ENCODE measurements at regions not wholly inside any gene's neighbourhood (a gene's known extent, or its start where the extent isn't known, plus 50 kb on each side); places are given as distances from the start of the nearest gene placed in this dataset.

- POLR2A ChIA-PET (ENCODE audit: low non-redundant PET), result no interaction called here
- no peaks in the 10 kb centered on the region for H3K36me3 ChIP-seq (ENCODE audit: insufficient read depth, low read length, poor library complexity, severe bottlenecking)
- no peaks in the 10 kb centered on the region for H3K9me3 ChIP-seq (ENCODE audit: low read depth, low read length, poor library complexity, severe bottlenecking)
- CTCF ChIA-PET, result no interaction called here
- intact Hi-C loops (cut with micrococcal nuclease; ENCODE audit: unreplicated experiment), result no loop called here
- no peaks in the 10 kb centered on the region for H3K4me1 ChIP-seq (ENCODE audit: insufficient read depth, low read length, poor library complexity, severe bottlenecking)
- H3K27ac ChIP-seq (ENCODE audit: low read depth, low read length, poor library complexity, severe bottlenecking), result no peak overlapping the region
- H3K4me3 ChIP-seq (ENCODE audit: low read depth, low read length, poor library complexity, severe bottlenecking), result no peak overlapping the region
- no peak for TF ChIP-seq CTCF (conservative IDR thresholded peaks at IDR 0.05; ENCODE audit: low read depth, low read length)
- TF ChIP-seq EZH2 (IDR thresholded peaks at IDR 0.05; ENCODE audit: borderline replicate concordance, low read depth, low read length, poor library complexity, severe bottlenecking), result no peak
- BruUV-seq (replicated peaks), result no TSS peak
- no peaks in the 10 kb centered on the region for H3K27me3 ChIP-seq (replicated peaks; ENCODE audit: insufficient read depth, low read depth, low read length, poor library complexity)
- DNase-seq (ENCODE audit: low spot score), result no peak
These were observed 106.2 kb upstream of the GPR141 start for GRCh38 chr7:37577412-37577811.

GRCh38 chr7:37577901-37578300 is 105.7 kb upstream of the GPR141 start:
- CTCF ChIA-PET, result no interaction called here
- Histone ChIP-seq H3K27ac (ENCODE audit: low read depth, low read length, poor library complexity, severe bottlenecking) (no peak overlapping the region), H3K27me3 (replicated peaks; ENCODE audit: insufficient read depth, low read depth, low read length, poor library complexity) (no peaks in the 10 kb centered on the region), H3K4me3 (ENCODE audit: low read depth, low read length, poor library complexity, severe bottlenecking) (no peak overlapping the region), H3K9me3 (ENCODE audit: low read depth, low read length, poor library complexity, severe bottlenecking) (no peaks in the 10 kb centered on the region), H3K36me3 (ENCODE audit: insufficient read depth, low read length, poor library complexity, severe bottlenecking) (no peaks in the 10 kb centered on the region), H3K4me1 (ENCODE audit: insufficient read depth, low read length, poor library complexity, severe bottlenecking) (no peaks in the 10 kb centered on the region)
- DNase-seq (ENCODE audit: low spot score), result no peak
- no TSS peak for BruUV-seq (replicated peaks)
- POLR2A ChIA-PET (ENCODE audit: low non-redundant PET), result no interaction called here
- TF ChIP-seq CTCF (conservative IDR thresholded peaks at IDR 0.05; ENCODE audit: low read depth, low read length) (no peak), EZH2 (IDR thresholded peaks at IDR 0.05; ENCODE audit: borderline replicate concordance, low read depth, low read length, poor library complexity, severe bottlenecking) (no peak)
- intact Hi-C loops (cut with micrococcal nuclease; ENCODE audit: unreplicated experiment), result no loop called here

- H3K36me3 ChIP-seq (ENCODE audit: insufficient read depth, low read length, poor library complexity, severe bottlenecking), result no peaks in the 10 kb centered on the region
- H3K27me3 ChIP-seq (replicated peaks; ENCODE audit: insufficient read depth, low read depth, low read length, poor library complexity), result no peaks in the 10 kb centered on the region
- DNase-seq (ENCODE audit: low spot score), result no peak
- ChIA-PET POLR2A (ENCODE audit: low non-redundant PET) (no interaction called here), CTCF (no interaction called here)
- TF ChIP-seq EZH2 (IDR thresholded peaks at IDR 0.05; ENCODE audit: borderline replicate concordance, low read depth, low read length, poor library complexity, severe bottlenecking) (no peak), CTCF (conservative IDR thresholded peaks at IDR 0.05; ENCODE audit: low read depth, low read length) (no peak)
- H3K4me3 ChIP-seq (ENCODE audit: low read depth, low read length, poor library complexity, severe bottlenecking), result no peak overlapping the region
- no peaks in the 10 kb centered on the region for H3K4me1 ChIP-seq (ENCODE audit: insufficient read depth, low read length, poor library complexity, severe bottlenecking)
- H3K27ac ChIP-seq (ENCODE audit: low read depth, low read length, poor library complexity, severe bottlenecking), result no peak overlapping the region
- H3K9me3 ChIP-seq (ENCODE audit: low read depth, low read length, poor library complexity, severe bottlenecking), result no peaks in the 10 kb centered on the region
- intact Hi-C loops (cut with micrococcal nuclease; ENCODE audit: unreplicated experiment), result no loop called here
- no TSS peak for BruUV-seq (replicated peaks)
These were observed 105.2 kb upstream of the GPR141 start for GRCh38 chr7:37578350-37578749.
